ACHN (cell line): ENCODE measurements at regions not wholly inside any gene's neighbourhood (a gene's known extent, or its start where the extent isn't known, plus 50 kb on each side); places are given as distances from the start of the nearest gene placed in this dataset.
A peak's percentile ranks its signal among the peaks of the same experiment; 100 is the strongest.
"Not testable (repeated sequence)": the region's sequence is repeated elsewhere in the genome, so short reads cannot be mapped to it uniquely, and the experiment has no call there.

Experiments
- DNase-seq: peaks from one replicate; pipeline ENCODE4 v3.0.0-alpha.2; 2015
- in situ Hi-C: cut with HindIII; loops from 2 replicates; pipeline ENCODE4 v1.10.0; 2017; ENCODE audit warnings: low sequenced_read_pairs, low pct_ligation_motif_present, low pct_unique_long_range_greater_than_20kb

GRCh38 chr11:56885854-56886253 is 102.9 kb upstream of the OR5AK2 start:
- DNase-seq = no peak
- in situ Hi-C loops = no loop called here

- in situ Hi-C loops = no loop called here
- peak; percentile 24 for DNase-seq
Observed at GRCh38 chr11:56885177-56885576, 103.5 kb upstream of the OR5AK2 start.

GRCh38 chr11:56883371-56883987 is 105.2 kb upstream of the OR5AK2 start:
- no peak for DNase-seq
- in situ Hi-C loops = no loop called here

- in situ Hi-C loops = no loop called here
- no peak for DNase-seq
Observed at GRCh38 chr11:56876621-56877275, 112.0 kb upstream of the OR5AK2 start.

GRCh38 chr11:56855217-56855616 is 106.7 kb upstream of the OR9G4 start:
- in situ Hi-C loops = no loop called here
- no peak for DNase-seq

- no peak for DNase-seq
- in situ Hi-C loops = no loop called here
Observed at GRCh38 chr11:56852131-56852530, 103.6 kb upstream of the OR9G4 start.

- in situ Hi-C loops = no loop called here
- no peak for DNase-seq
Observed at GRCh38 chr11:56849852-56850251, 101.4 kb upstream of the OR9G4 start.

GRCh38 chr11:56849250-56849649 is 100.8 kb upstream of the OR9G4 start:
- in situ Hi-C loops = no loop called here
- DNase-seq = no peak

- DNase-seq = no peak
- in situ Hi-C loops = no loop called here
Observed at GRCh38 chr11:56848141-56848809, 99.8 kb upstream of the OR9G4 start.

GRCh38 chr11:56846631-56847576 is 98.4 kb upstream of the OR9G4 start:
- in situ Hi-C loops = no loop called here
- no peak for DNase-seq

GRCh38 chr11:56845121-56845732 is 96.7 kb upstream of the OR9G4 start:
- in situ Hi-C loops = no loop called here
- no peak for DNase-seq

- in situ Hi-C loops = no loop called here
- DNase-seq = no peak
Observed at GRCh38 chr11:56843816-56844215, 95.3 kb upstream of the OR9G4 start.

- no peak for DNase-seq
- in situ Hi-C loops = no loop called here
Observed at GRCh38 chr11:56842814-56843794, 94.6 kb upstream of the OR9G4 start.

GRCh38 chr11:56841210-56841810 is 92.8 kb upstream of the OR9G4 start:
- peak; percentile 50 for DNase-seq
- in situ Hi-C loops = no loop called here

- DNase-seq, in situ Hi-C loops: not testable (repeated sequence)
Observed at GRCh38 chr11:56827357-56827756, 78.9 kb upstream of the OR9G4 start.

- no peak for DNase-seq
- in situ Hi-C loops = no loop called here
Observed at GRCh38 chr11:56819916-56820315, 71.4 kb upstream of the OR9G4 start.

GRCh38 chr11:56817661-56818060 is 69.2 kb upstream of the OR9G4 start:
- no peak for DNase-seq
- in situ Hi-C loops = no loop called here
